HG02588 (cell line): ENCODE measurements at regions not wholly inside any gene's neighbourhood (a gene's known extent, or its start where the extent isn't known, plus 50 kb on each side); places are given as distances from the start of the nearest gene placed in this dataset.

Experiments
- ATAC-seq: cut with Tn5 transposase; IDR thresholded peaks from one replicate; pipeline ENCODE4 v1.9.1; 2021; ENCODE audit warnings: mild to moderate bottlenecking, moderate library complexity; ENCODE audit not compliant: unreplicated experiment

- ATAC-seq = no peak
Measured at GRCh38 chr21:31502537-31503143, 156.9 kb upstream of the SOD1 start.

GRCh38 chr21:31501926-31502325 lies 157.6 kb upstream of the SOD1 start:
- no peak for ATAC-seq

- no peak for ATAC-seq
Measured at GRCh38 chr21:31500982-31501381, 156.9 kb upstream of the TIAM1 start.

DNA sequence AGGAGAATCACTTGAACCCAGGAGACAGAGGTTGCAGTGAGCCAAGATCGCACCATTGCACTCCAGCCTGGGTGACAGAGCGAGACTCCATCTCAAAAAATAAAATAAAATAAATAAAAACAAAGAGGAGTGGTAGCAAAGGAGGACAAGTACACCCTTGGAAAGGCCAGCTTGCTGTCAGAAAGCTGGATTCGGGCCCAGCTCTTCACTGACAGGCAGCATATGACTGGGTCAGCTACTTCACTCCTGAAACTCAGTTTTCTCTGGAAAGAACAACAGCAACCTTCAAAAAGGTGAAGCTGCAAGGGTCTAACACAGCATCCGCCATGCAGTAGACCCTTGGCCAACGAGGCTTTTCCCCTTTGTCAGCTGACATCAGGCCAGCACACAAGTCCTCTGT lies 156.0 kb upstream of the TIAM1 start:
- ATAC-seq = no peak

DNA sequence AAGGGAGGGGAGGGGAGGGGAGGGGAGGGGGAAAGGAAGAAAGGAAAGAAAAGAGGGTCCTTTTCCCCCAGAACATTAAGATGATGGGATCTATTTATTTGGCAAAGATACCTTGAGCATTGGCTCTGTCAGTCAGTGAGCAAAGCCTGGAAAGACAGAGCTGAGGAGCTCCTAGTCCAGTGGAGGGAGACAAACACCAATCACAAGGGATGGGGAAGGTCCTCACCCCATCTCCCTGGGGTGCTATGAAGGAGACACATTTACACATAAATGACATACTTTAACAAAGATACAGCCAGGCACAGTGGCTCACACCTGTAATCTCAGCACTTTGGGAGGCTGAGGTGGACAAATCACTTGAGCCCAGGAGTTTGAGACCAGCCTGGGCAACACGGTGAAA lies 154.9 kb upstream of the TIAM1 start:
- no peak for ATAC-seq

GRCh38 chr21:31497914-31498313 lies 153.9 kb upstream of the TIAM1 start:
- no peak for ATAC-seq

DNA sequence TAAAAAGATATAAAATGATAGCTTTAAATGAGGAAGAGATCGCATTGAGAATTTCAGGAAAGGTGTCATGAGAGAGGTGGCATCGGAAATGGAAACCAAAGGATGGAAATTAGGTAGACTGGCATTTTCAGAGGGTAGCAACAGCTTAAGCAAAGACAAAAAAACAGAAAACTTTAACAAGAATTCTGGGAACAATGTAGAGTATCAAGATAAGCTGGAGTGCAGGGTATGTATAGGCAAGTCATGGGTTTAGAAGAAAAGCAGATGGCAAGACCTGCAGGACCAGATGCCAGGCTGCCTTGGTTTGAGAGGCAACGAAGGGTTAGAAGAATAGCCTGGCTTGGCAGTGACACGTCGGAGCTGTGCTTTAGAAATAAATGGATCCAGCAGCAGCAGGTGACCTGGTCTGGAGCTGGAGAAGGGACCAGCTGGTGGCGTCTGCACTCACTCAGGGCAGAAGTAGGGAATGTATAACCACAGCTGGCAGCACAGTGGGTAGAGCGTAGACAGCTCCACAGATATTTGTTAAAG lies 149.4 kb upstream of the TIAM1 start:
- ATAC-seq = no peak

- ATAC-seq = no peak
Measured at GRCh38 chr21:31491617-31492016, 147.6 kb upstream of the TIAM1 start.

DNA sequence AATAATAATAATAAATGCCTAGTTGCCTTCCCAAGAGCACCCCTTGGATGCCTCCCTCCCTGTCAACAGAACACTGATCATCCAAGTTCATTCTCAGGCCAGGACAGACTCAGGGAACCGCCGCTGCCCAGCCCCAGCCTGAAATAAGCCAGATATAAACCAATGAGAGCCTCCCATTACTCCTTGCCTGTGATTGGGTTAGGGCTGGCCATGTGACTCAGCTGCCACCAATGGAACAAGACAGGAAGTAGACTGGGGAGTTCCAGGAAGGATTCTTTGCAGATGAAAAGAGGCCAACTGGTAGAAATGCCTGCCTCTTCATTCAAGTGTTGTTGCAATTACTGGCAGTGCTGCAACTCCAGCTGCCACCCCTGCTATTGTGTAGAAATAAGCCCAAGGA lies 146.4 kb upstream of the TIAM1 start:
- ATAC-seq = no peak

DNA sequence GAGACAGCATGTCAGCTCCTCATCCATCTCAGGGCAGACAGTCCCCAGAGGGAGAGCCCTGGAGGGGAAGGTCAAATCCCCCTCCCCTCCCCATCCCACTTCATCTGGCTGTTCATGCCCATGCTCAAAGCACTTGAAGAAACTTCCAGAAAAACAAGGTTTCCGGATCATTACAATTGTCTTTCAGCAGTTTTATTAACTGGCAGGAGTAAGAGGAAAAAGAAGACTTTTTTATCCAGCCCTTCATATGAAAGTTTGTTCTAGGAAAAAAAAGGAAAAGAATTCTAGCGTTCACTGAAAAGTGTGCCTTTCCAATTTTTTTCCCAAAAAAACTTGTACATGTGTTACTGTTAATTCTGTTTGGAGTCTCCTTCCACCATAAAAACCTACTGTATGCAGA lies 145.7 kb upstream of the TIAM1 start:
- ATAC-seq = no peak

GRCh38 chr21:31489014-31489413 lies 145.0 kb upstream of the TIAM1 start:
- ATAC-seq = no peak

GRCh38 chr21:31484219-31484618 lies 140.2 kb upstream of the TIAM1 start:
- ATAC-seq = no peak

- no peak for ATAC-seq
Measured at GRCh38 chr21:31483146-31483545, 139.1 kb upstream of the TIAM1 start.

GRCh38 chr21:31482460-31482859 lies 138.4 kb upstream of the TIAM1 start:
- ATAC-seq = no peak

GRCh38 chr21:31480228-31480627 lies 136.2 kb upstream of the TIAM1 start:
- ATAC-seq = no peak

- no peak for ATAC-seq
Measured at GRCh38 chr21:31479714-31480113, 135.7 kb upstream of the TIAM1 start.

- no peak for ATAC-seq
Measured at GRCh38 chr21:31479222-31479621, 135.2 kb upstream of the TIAM1 start.

DNA sequence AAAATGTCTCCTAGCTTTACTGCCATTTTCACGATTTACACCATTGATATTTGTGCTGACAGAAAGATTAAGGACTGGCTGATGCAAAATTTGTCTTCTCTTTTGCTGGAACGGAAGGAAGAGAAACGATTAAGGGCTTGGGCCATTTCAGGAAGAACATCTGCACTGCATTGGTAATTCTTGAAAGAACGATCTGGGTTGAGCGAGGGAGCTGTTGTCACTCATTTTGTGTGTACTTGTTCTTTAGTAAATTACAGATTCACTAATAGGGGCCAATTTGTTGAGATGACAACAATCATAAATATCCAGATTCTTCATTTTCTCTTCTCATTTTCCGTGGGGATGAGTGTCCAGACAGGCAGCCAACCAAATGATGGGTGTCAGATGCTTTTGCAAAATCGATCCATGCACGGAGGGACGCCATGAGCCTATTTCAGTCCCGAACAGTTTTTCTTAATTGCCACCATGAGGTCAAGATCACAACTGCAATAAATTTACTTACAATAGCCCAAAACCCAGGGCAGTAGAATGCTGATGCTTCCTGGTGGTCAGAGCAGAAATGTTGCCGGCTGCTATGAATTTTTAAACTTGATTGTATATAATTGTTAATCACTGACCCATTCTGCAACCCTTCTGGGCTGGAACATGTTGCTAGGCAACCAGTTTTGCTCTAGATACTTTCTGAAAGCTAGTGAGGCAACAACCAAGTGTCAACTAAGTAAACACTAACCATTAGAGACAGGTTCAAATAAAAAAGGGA lies 132.4 kb upstream of the TIAM1 start:
- ATAC-seq = no peak

- ATAC-seq = no peak
Measured at GRCh38 chr21:31475223-31475622, 131.2 kb upstream of the TIAM1 start.

DNA sequence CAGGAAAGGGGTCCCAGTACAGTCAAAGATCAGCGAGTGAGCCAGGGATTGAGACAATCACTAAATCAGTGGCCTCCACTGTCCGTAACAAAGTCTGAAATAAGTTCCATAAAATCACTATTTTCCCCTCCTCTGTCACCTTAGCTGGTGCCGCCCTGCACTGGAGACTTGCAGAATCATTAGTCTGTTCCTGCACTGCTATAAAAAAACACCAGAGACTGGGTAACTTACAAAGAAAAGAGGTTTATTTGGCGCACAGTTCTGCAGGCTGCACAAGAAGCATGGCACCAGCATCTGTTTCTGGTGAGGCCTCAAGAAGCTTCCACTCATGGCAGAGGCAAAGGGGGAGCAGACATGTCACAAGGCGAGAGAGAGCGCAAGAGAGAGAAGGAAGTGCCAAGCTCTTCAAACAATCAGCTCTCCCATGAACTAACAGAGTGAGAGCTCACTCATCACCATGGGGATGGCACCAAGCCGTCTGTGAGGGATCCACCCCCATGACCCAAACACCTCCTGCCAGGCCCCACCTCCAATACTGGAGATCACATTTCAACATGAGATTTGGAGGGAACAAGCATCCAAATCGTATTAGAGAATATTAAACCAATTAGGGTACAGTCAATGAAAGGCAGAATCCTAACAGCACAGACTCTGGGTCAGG lies 129.8 kb upstream of the TIAM1 start:
- ATAC-seq = no peak

GRCh38 chr21:31471865-31472264 lies 127.8 kb upstream of the TIAM1 start:
- no peak for ATAC-seq
